B cell (primary cell): ENCODE measurements at regions not wholly inside any gene's neighbourhood (a gene's known extent, or its start where the extent isn't known, plus 50 kb on each side); places are given as distances from the start of the nearest gene placed in this dataset.

Experiments used
- ATAC-seq: fragments of 200-7000 bp; cut with Tn5 transposase; one replicate; pipeline ENCODE4 v1.10.0; 2021; ENCODE audit warnings: low read depth, mild to moderate bottlenecking, moderate number of reproducible peaks, moderate library complexity
- CTCF ChIA-PET: fragments of 350-600 bp; sonication (Branson Sonifier 250); formaldehyde crosslinking; loops from one replicate; lab custom pipeline; 2021; ENCODE audit warnings: antibody characterized with exemption, inconsistent platforms; lab: Charles Lee
- POLR2A ChIA-PET: fragments of 350-600 bp; sonication (Branson Sonifier 250); formaldehyde crosslinking; loops from one replicate; lab custom pipeline; 2021; ENCODE audit warnings: antibody characterized with exemption; lab: Charles Lee
- DNase-seq: peaks from one replicate; pipeline ENCODE4 v3.0.0; 2013
- H2AFZ ChIP-seq: 2 replicates; pipeline ENCODE4 v1.6.1; 2012; ENCODE audit warnings: mild to moderate bottlenecking, low read depth, low read length; ENCODE audit not compliant: insufficient read depth, poor library complexity, severe bottlenecking
- H3K27ac ChIP-seq, 2 donors: 1 replicate in 1 of 2; 2 replicates in 1 of 2; pipeline ENCODE4 v1.5.1; 2012 to 2013; ENCODE audit warnings: low read length in 2 of 2, mild to moderate bottlenecking in 2 of 2, moderate library complexity in 1 of 2
- H3K27me3 ChIP-seq, 4 experiments: fragments of 200-600 bp in 1 of 4; sonication (generic) in 1 of 4; replicated peaks in 1 of 4; 1 replicate in 2 of 4; 2 replicates in 2 of 4; pipeline versions ENCODE4 v1.6.1 to v1.7.0; 2013 to 2016; ENCODE audit warnings: low read length in 3 of 4, mild to moderate bottlenecking in 2 of 4, mixed read lengths in 1 of 4, moderate library complexity in 1 of 4; ENCODE audit not compliant: insufficient read depth in 4 of 4, control insufficient read depth in 3 of 4; ENCODE audit errors: control extremely low read depth in 1 of 4
- H3K36me3 ChIP-seq, 2 experiments: replicated peaks in 1 of 2; 1 replicate in 1 of 2; 2 replicates in 1 of 2; pipeline versions ENCODE4 v1.6.1 to v1.7.1; 2013; ENCODE audit warnings: low read length in 1 of 2; ENCODE audit not compliant: insufficient read depth in 2 of 2, control insufficient read depth in 1 of 2; ENCODE audit errors: control extremely low read depth in 1 of 2, extremely low read depth in 1 of 2
- H3K4me1 ChIP-seq, 2 donors: fragments of 200-600 bp in 1 of 2; sonication (generic) in 1 of 2; 1 replicate in 1 of 2; 2 replicates in 1 of 2; pipeline versions ENCODE4 v1.5.1 to v1.6.1; 2013 to 2017; ENCODE audit warnings: low read length in 2 of 2; ENCODE audit not compliant: control insufficient read depth in 2 of 2, insufficient read depth in 2 of 2
- H3K4me2 ChIP-seq: replicated peaks from 2 replicates; pipeline ENCODE3; 2012; ENCODE audit warnings: mild to moderate bottlenecking, low read depth, low read length; ENCODE audit not compliant: poor library complexity, severe bottlenecking
- H3K4me3 ChIP-seq, 5 experiments: fragments of 200-600 bp in 1 of 5; sonication (generic) in 1 of 5; 1 replicate in 3 of 5; 2 replicates in 2 of 5; pipeline versions ENCODE4 v1.5.1 to v1.7.0; 2011 to 2016; ENCODE audit warnings: low read length in 4 of 5, mild to moderate bottlenecking in 4 of 5, low read depth in 2 of 5, control low read depth in 1 of 5, moderate library complexity in 1 of 5; ENCODE audit not compliant: insufficient read depth in 1 of 5; ENCODE audit errors: control extremely low read depth in 1 of 5, extremely low read depth in 1 of 5
- H3K79me2 ChIP-seq: fragments of 200-600 bp; sonication (generic); one replicate; pipeline ENCODE4 v1.6.0; 2016; ENCODE audit warnings: low read length; ENCODE audit not compliant: control insufficient read depth, insufficient read depth
- H3K9ac ChIP-seq: fragments of 200-600 bp; sonication (generic); 2 replicates; pipeline ENCODE4 v1.6.1; 2017; ENCODE audit warnings: mild to moderate bottlenecking, low read length, moderate library complexity
- H3K9me3 ChIP-seq, 3 donors: one replicate each; pipeline versions ENCODE4 v1.6.1 to v1.7.1; 2013; ENCODE audit warnings: low read length in 2 of 3; ENCODE audit not compliant: control insufficient read depth in 2 of 3, insufficient read depth in 1 of 3; ENCODE audit errors: control extremely low read depth in 1 of 3
- H4K20me1 ChIP-seq: 2 replicates; pipeline ENCODE4 v1.6.0; 2012; ENCODE audit warnings: mild to moderate bottlenecking, low read length; ENCODE audit not compliant: insufficient read depth, control insufficient read depth, poor library complexity, severe bottlenecking
- H3K27ac Mint-ChIP-seq: one replicate; pipeline ENCODE4 v1.8.0; 2021; ENCODE audit warnings: mixed read lengths
- H3K27me3 Mint-ChIP-seq: one replicate; pipeline ENCODE4 v1.8.0; 2021; ENCODE audit warnings: mixed read lengths
- H3K4me1 Mint-ChIP-seq: one replicate; pipeline ENCODE4 v1.8.0; 2021; ENCODE audit warnings: mixed read lengths
- H3K4me3 Mint-ChIP-seq: one replicate; pipeline ENCODE4 v1.8.0; 2021; ENCODE audit warnings: mixed read lengths
- H3K9me3 Mint-ChIP-seq: one replicate; pipeline ENCODE4 v1.8.0; 2022; ENCODE audit warnings: mixed read lengths; ENCODE audit not compliant: insufficient read depth
- CTCF ChIP-seq: fragments of 200-600 bp; IDR thresholded peaks from one replicate; pipeline ENCODE4 v1.8.0; 2022; ENCODE audit warnings: antibody characterized with exemption, mild to moderate bottlenecking
- EZH2 ChIP-seq: IDR thresholded peaks from 2 replicates; pipeline ENCODE4 v1.6.1; 2012; ENCODE audit warnings: borderline replicate concordance, low read depth, mild to moderate bottlenecking, moderate library complexity, low read length; ENCODE audit not compliant: insufficient read depth, poor library complexity, severe bottlenecking
- WGBS: methylation state at CpG from one replicate; pipeline ENCODE4 v1.1.5; 2013; ENCODE audit warnings: missing lambda C conversion rate; ENCODE audit not compliant: insufficient coverage; 5-methylcytosine and 5-hydroxymethylcytosine counted together
- intact Hi-C: fragments of 100-400 bp; cut with micrococcal nuclease; formaldehyde crosslinking; loops from one replicate; pipeline ENCODE4 v1.10.0; 2022

- H3K4me1 ChIP-seq: no peaks in the 10 kb centered on the region
- H3K4me2 ChIP-seq: no peak overlapping the region
- intact Hi-C loops: no loop called here
- Mint-ChIP-seq H3K27me3 (no peaks in the 10 kb centered on the region), H3K9me3 (no peaks in the 10 kb centered on the region), H3K4me1 (no peaks in the 10 kb centered on the region), H3K27ac (no peak overlapping the region), H3K4me3 (no peak overlapping the region)
- H4K20me1 ChIP-seq: no peaks in the 10 kb centered on the region
- no peak for DNase-seq
- no peak overlapping the region for H3K4me3 ChIP-seq
- ChIA-PET CTCF (interaction anchor here (0.6 kb wide), 1 partner anchor 1088 kb away, joined by 3 read pairs; no protein-coding TSS in a partner anchor), POLR2A (no interaction called here)
- H2AFZ ChIP-seq: no peak overlapping the region
- no peak for ATAC-seq
- H3K79me2 ChIP-seq: no peaks in the 10 kb centered on the region
- 91% methylated on average over 2 of the region's 3 CpGs for WGBS
- H3K27me3 ChIP-seq: no peaks in the 10 kb centered on the region
- H3K9me3 ChIP-seq: no peaks in the 10 kb centered on the region
- no peaks in the 10 kb centered on the region for H3K36me3 ChIP-seq
- no peak overlapping the region for H3K27ac ChIP-seq
- no peak overlapping the region for H3K9ac ChIP-seq
- TF ChIP-seq CTCF (no peak), EZH2 (no peak)
Measured at GRCh38 chr13:91162180-91162579, 185.3 kb upstream of the MIR17HG start.

GRCh38 chr13:91162589-91162988 lies 184.9 kb upstream of the MIR17HG start:
- H3K79me2 ChIP-seq: no peaks in the 10 kb centered on the region
- ChIA-PET CTCF (interaction anchor here (0.6 kb wide), 1 partner anchor 1088 kb away, joined by 3 read pairs; no protein-coding TSS in a partner anchor), POLR2A (no interaction called here)
- no peak overlapping the region for H2AFZ ChIP-seq
- no peaks in the 10 kb centered on the region for H3K36me3 ChIP-seq
- Mint-ChIP-seq H3K9me3 (no peaks in the 10 kb centered on the region), H3K27ac (no peak overlapping the region), H3K4me1 (no peaks in the 10 kb centered on the region), H3K4me3 (no peak overlapping the region), H3K27me3 (no peaks in the 10 kb centered on the region)
- no peak overlapping the region for H3K27ac ChIP-seq
- WGBS: no CpG with 5 or more reads among the region's 1 CpG
- TF ChIP-seq CTCF (no peak), EZH2 (no peak)
- ATAC-seq (no peak), DNase-seq (no peak)
- no peak overlapping the region for H3K4me2 ChIP-seq
- H4K20me1 ChIP-seq: no peaks in the 10 kb centered on the region
- H3K9ac ChIP-seq: no peak overlapping the region
- no peak overlapping the region for H3K4me3 ChIP-seq
- H3K27me3 ChIP-seq: no peaks in the 10 kb centered on the region
- intact Hi-C loops: no loop called here
- H3K4me1 ChIP-seq: no peaks in the 10 kb centered on the region
- H3K9me3 ChIP-seq: no peaks in the 10 kb centered on the region
